ENCODE measurements at regions not wholly inside any gene's neighbourhood (a gene's known extent, or its start where the extent isn't known, plus 50 kb on each side); places are given as distances from the start of the nearest gene placed in this dataset.

DNA sequence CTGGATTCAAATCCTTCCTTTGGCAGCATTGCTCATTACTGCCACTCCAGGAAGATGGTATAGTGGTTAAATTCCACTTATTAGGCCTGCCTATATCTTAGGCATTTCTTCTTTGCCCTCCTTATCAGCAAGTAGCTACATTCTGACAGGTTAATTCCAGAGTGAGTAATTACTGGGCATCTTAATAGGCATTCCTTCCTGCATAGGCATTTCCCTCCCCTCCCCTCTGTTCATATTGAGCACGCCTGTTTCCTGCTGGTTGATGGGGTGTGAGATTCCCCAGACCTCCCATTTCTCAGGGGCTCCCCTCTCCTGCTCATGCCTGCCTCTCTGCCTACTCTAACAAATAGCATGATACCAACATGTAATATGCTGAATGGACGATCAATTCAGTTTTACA is 305.9 kb downstream of the CYLC2 start:
- TF ChIP-seq, protein P1, sequence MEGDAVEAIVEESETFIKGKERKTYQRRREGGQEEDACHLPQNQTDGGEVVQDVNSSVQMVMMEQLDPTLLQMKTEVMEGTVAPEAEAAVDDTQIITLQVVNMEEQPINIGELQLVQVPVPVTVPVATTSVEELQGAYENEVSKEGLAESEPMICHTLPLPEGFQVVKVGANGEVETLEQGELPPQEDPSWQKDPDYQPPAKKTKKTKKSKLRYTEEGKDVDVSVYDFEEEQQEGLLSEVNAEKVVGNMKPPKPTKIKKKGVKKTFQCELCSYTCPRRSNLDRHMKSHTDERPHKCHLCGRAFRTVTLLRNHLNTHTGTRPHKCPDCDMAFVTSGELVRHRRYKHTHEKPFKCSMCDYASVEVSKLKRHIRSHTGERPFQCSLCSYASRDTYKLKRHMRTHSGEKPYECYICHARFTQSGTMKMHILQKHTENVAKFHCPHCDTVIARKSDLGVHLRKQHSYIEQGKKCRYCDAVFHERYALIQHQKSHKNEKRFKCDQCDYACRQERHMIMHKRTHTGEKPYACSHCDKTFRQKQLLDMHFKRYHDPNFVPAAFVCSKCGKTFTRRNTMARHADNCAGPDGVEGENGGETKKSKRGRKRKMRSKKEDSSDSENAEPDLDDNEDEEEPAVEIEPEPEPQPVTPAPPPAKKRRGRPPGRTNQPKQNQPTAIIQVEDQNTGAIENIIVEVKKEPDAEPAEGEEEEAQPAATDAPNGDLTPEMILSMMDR (IDR thresholded peaks at IDR 0.05), result no peak
- TF ChIP-seq EP300 (IDR thresholded peaks at IDR 0.05), result no peak
